SK-N-MC (cell line): ENCODE measurements at regions not wholly inside any gene's neighbourhood (a gene's known extent, or its start where the extent isn't known, plus 50 kb on each side); places are given as distances from the start of the nearest gene placed in this dataset.

Source experiments
- EZH2 ChIP-seq: fragments of 200-600 bp; sonication (generic); IDR thresholded peaks from one replicate; pipeline ENCODE4 v1.6.1; 2017; ENCODE audit warnings: antibody characterized with exemption
- POLR2AphosphoS5 ChIP-seq: IDR thresholded peaks from 2 replicates; pipeline ENCODE4 v1.6.1; 2012; ENCODE audit warnings: mild to moderate bottlenecking, low read depth, low read length, borderline replicate concordance

DNA sequence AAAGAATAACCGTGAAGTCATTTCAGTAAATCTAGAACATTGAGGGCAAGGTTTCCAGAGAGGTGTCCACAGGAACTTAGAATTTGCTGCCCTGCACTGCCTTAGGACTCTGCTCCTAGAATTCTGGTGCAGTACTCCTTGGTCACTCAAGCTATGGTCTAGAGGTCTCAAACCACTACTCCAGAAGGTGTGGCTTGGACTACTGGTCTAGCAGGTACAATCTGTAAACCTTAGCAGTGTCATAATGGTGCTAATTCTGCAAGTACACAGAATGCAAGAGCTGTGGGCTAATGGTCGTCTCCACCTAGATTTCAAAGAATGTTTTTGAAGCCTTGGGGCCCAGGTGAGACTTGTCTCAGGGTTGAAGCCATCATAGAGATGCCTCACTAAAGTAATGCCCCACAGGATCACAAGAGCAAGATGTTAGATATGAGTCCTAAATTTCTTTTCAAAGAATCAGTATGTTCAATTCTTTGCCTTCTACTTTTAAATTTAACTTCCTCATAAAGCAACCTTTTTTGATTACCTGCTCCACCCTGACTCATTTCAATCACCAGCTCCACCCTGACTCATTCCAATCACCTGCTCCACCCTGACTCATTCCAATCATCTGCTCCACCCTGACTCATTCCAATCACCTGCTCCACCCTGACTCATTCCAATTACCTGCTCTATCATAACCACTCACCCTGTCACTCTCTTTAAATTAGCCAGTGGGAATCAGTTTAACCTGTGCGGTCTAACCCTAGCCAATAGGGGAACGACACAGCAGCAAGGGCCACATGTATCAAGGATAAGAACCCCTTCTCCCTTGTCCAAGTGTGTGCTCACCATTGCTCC, 1111.8 kb upstream of the ACO1 start:
- TF ChIP-seq POLR2AphosphoS5 = no peak
- TF ChIP-seq EZH2 = no peak
